Tibial artery (tissue), 4 donors: ENCODE measurements at regions not wholly inside any gene's neighbourhood (a gene's known extent, or its start where the extent isn't known, plus 50 kb on each side); places are given as distances from the start of the nearest gene placed in this dataset.

ENCODE experiments used
- DNase-seq, 2 donors: peaks; one replicate each; pipeline ENCODE4 v3.0.0-alpha.2; 2019
- H3K27ac ChIP-seq, 2 donors: fragments of 200-600 bp; sonication (generic) in 1 of 2; 1 replicate in 1 of 2; 2 replicates in 1 of 2; pipeline ENCODE4 v1.5.1; 2018 to 2019; ENCODE audit warnings: mild to moderate bottlenecking in 1 of 2
- H3K27me3 ChIP-seq, 2 donors: fragments of 200-600 bp; sonication (generic) in 1 of 2; one replicate each; pipeline versions ENCODE4 v1.5.1 to v1.6.0; 2016 to 2019
- H3K36me3 ChIP-seq, 3 donors: fragments of 200-600 bp; sonication (generic) in 2 of 3; one replicate each; pipeline ENCODE4 v1.5.1; 2016 to 2019; ENCODE audit warnings: mild to moderate bottlenecking in 2 of 3
- H3K4me1 ChIP-seq, 4 donors: fragments of 200-600 bp; sonication (generic) in 2 of 4; 1 replicate in 3 of 4; 2 replicates in 1 of 4; pipeline ENCODE4 v1.5.1; 2016 to 2019
- H3K4me3 ChIP-seq, 2 donors: fragments of 200-600 bp; sonication (generic) in 1 of 2; 1 replicate in 1 of 2; 2 replicates in 1 of 2; pipeline ENCODE4 v1.5.1; 2018 to 2019; ENCODE audit warnings: mild to moderate bottlenecking in 2 of 2
- H3K9me3 ChIP-seq, 3 donors: fragments of 200-600 bp; sonication (generic) in 1 of 3; one replicate each; pipeline ENCODE4 v1.5.1; 2016 to 2019
- intact Hi-C: fragments of 100-400 bp; cut with DNase I; formaldehyde crosslinking; loops from one replicate; pipeline ENCODE4 v1.15.0; 2023; ENCODE audit warnings: low total_unique reads
- TF ChIP-seq, protein P1 (sequence below), 2 experiments: fragments of 200-600 bp in 1 of 2; fragments of 450-650 bp in 1 of 2; IDR thresholded peaks; one replicate each; pipeline ENCODE4 v1.5.1; 2017 to 2019; ENCODE audit warnings: antibody characterized with exemption in 2 of 2, mild to moderate bottlenecking in 1 of 2, moderate library complexity in 1 of 2

DNA sequence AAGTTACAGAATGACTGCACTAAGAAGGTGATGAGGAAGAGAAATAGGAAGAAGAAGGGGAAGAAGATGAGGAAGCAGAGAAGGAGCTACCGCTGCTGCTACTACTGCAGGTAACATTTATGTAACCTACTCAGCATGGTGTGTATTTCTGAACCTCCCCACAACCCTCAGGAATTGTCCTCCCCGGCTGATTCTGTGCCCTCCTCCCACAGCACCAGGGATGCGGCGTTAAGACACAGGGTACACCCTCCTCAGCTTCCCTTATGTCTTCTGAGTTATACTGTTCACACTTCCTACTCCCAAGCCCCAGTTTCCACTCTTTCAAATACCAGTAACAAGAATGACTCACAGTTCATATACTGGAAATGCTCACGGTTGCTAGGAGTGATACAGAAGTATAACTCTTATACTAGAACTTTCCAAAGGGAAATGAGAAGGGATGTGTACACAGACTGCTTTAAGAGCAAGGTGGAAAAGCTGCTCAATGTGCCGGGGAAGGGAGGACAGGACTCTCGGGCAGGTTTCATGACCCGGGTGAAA lies 224.5 kb upstream of the PSMD7 start:
- no peak overlapping the region for H3K27ac ChIP-seq
- no peak overlapping the region for H3K4me3 ChIP-seq
- no peaks in the 10 kb centered on the region for H3K36me3 ChIP-seq
- H3K27me3 ChIP-seq = no peaks in the 10 kb centered on the region
- intact Hi-C loops = no loop called here
- peaks cover 0 to 10% (median 0%) of the 10 kb centered on the region in 3 donors for H3K9me3 ChIP-seq
- no peaks in the 10 kb centered on the region for H3K4me1 ChIP-seq
- TF ChIP-seq, protein P1, sequence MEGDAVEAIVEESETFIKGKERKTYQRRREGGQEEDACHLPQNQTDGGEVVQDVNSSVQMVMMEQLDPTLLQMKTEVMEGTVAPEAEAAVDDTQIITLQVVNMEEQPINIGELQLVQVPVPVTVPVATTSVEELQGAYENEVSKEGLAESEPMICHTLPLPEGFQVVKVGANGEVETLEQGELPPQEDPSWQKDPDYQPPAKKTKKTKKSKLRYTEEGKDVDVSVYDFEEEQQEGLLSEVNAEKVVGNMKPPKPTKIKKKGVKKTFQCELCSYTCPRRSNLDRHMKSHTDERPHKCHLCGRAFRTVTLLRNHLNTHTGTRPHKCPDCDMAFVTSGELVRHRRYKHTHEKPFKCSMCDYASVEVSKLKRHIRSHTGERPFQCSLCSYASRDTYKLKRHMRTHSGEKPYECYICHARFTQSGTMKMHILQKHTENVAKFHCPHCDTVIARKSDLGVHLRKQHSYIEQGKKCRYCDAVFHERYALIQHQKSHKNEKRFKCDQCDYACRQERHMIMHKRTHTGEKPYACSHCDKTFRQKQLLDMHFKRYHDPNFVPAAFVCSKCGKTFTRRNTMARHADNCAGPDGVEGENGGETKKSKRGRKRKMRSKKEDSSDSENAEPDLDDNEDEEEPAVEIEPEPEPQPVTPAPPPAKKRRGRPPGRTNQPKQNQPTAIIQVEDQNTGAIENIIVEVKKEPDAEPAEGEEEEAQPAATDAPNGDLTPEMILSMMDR (IDR thresholded peaks at IDR 0.05) = no peak
- DNase-seq = no peak

DNA sequence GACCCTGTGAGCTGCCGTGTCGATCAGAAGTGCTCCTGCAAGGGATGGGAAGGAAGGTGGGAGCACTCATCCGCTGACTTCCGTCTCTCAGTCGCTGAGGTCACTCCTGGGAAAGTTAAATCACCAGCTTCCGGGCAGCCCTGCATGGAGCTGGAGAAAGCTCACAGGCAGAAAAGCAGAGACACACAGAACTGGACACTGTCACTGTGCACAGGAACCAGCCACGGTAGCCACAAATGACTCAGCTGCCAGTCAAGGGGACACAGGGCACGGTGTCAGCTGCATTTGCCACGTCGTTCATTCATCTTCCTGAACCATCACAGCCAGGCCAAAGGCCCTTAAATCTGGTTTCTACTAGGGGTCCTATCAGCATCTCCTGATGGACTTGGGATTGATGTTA lies 226.4 kb upstream of the PSMD7 start:
- DNase-seq = no peak
- no peak overlapping the region for H3K27ac ChIP-seq
- TF ChIP-seq, protein P1 (IDR thresholded peaks at IDR 0.05) = no peak
- no peaks in the 10 kb centered on the region for H3K27me3 ChIP-seq
- H3K4me1 ChIP-seq = no peaks in the 10 kb centered on the region
- intact Hi-C loops = no loop called here
- H3K9me3 ChIP-seq = peaks cover 0 to 6% (median 0%) of the 10 kb centered on the region in 3 donors
- no peak overlapping the region for H3K4me3 ChIP-seq
- no peaks in the 10 kb centered on the region for H3K36me3 ChIP-seq

DNA sequence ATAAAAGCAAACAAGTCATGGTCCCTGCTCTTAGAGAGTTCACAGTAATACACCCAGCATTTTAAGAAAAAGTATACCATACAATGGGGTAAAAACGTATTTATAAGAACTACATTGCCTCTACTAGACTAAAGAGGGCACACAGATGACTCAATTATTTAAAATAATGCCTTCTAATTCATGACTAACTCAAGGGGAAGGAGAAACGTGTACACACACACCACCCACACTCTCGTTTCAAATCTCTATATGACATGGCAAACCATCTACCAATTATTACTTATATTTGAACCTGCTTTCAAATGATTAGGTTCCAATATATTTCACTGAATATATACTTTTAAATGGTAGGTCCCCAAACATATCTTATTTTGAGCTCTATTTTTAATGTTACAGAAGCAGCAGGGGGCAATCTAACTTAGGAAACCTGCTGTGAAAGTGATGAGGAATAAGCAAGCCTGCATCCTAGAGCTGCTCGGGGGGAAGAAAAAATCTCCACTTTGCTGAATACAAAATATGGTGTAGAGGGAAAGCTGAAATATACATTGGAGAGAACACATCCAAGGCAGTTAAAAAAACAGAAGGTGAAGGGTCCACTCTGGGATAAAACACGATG lies 232.4 kb upstream of the PSMD7 start:
- no peaks in the 10 kb centered on the region for H3K4me1 ChIP-seq
- intact Hi-C loops = no loop called here
- DNase-seq = no peak
- no peaks in the 10 kb centered on the region for H3K9me3 ChIP-seq
- no peak overlapping the region for H3K4me3 ChIP-seq
- H3K27ac ChIP-seq = no peak overlapping the region
- no peaks in the 10 kb centered on the region for H3K36me3 ChIP-seq
- no peaks in the 10 kb centered on the region for H3K27me3 ChIP-seq
- TF ChIP-seq, protein P1 (IDR thresholded peaks at IDR 0.05) = no peak

DNA sequence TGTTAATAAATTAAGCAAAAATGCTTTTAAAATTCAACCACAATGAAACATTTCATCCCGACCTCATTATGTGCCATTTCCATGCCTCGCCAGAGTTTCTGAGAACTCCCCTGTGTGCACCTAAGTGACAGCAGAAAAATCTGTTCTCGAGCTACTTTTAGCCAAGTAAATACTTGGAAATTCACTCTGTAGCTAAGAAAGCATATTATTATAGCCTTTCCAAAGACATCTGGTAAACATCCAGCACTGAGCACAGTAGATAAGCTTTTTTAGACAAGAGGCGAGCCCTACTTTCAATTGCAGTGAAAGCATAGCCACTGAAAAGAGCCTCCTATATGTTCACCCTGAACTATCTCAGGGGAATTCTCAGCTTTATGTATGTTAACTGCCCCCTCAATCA lies 242.8 kb upstream of the PSMD7 start:
- TF ChIP-seq, protein P1 (IDR thresholded peaks at IDR 0.05) = no peak
- no peaks in the 10 kb centered on the region for H3K4me1 ChIP-seq
- no peaks in the 10 kb centered on the region for H3K36me3 ChIP-seq
- intact Hi-C loops = no loop called here
- H3K9me3 ChIP-seq = peaks cover 0 to 8% (median 0%) of the 10 kb centered on the region in 3 donors
- DNase-seq = no peak
- H3K4me3 ChIP-seq = no peak overlapping the region
- H3K27ac ChIP-seq = no peak overlapping the region
- H3K27me3 ChIP-seq = no peaks in the 10 kb centered on the region

DNA sequence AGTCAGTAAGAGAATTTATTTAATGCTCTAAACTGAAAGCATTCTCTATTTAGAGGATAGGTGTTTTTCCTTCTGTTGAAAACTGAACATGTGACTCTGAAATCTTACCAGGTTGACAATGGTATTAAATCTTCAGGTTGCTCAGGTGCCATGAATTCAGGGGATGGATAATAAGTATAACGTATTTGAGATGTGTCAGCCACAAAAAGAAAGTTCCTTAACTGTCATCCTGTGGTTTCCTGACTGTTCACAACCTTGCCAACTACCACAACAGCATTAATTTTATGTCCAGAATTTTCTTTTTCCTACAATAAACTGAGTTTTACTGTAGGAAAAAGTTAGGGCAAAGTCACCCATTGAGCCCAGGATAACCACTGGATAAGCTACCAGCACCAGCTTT lies 243.3 kb upstream of the PSMD7 start:
- DNase-seq = no peak
- no peak overlapping the region for H3K4me3 ChIP-seq
- intact Hi-C loops = no loop called here
- no peaks in the 10 kb centered on the region for H3K4me1 ChIP-seq
- peaks cover 0 to 8% (median 0%) of the 10 kb centered on the region in 3 donors for H3K9me3 ChIP-seq
- H3K27ac ChIP-seq = no peak overlapping the region
- H3K36me3 ChIP-seq = no peaks in the 10 kb centered on the region
- no peaks in the 10 kb centered on the region for H3K27me3 ChIP-seq
- TF ChIP-seq, protein P1 (IDR thresholded peaks at IDR 0.05) = no peak
